ENCODE measurements at regions not wholly inside any gene's neighbourhood (a gene's known extent, or its start where the extent isn't known, plus 50 kb on each side); places are given as distances from the start of the nearest gene placed in this dataset.

DNA sequence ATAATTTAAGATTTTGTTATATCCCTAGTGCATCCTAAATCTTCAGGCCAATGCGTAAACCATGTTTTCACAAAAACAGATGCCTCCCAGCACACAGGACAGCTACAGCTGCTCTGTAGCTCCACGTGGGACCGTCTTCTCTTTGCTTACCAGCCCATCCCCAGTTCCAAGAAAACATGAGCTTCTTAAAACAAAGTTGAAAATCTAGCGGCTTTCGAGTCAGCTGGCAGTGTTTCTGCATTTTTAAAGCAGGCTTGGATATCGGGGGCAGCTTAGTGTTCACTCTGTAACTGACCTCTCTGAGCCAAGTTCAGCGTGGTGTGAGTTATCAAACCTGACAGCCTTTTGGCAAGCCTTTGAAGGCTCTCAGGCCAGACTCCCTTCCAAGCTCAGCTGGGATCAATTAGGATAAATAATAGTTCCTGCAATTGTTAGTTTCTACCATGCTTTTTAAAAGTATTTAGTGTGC, 881.5 kb downstream of the LTN1 start:
- CTCF ChIA-PET = no interaction called here

DNA sequence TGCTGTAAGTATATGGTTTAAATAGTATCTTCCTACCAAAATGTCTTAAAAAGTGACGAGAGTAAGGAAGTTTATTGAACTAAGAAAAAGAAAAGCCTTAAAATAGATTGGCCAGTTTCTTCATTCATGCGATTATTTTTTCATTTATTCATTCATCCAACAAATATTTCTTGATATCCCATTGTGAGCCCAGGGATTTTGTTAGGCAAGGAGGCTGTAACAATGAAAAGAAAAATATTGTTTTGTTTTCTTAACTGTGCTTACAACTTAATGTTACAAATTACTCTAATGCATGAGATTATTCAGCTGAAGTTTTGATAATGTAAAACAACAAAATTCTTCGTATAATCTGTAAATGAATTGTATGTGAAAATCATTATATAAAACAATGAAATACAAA, 882.0 kb downstream of the LTN1 start:
- POLR2A ChIA-PET (ENCODE audit: low non-redundant PET) = no interaction called here

More for the DNA sequence above, 881.5 kb downstream of the LTN1 start:
- no peak overlapping the region for H3K27ac ChIP-seq
- TF ChIP-seq, protein P1, sequence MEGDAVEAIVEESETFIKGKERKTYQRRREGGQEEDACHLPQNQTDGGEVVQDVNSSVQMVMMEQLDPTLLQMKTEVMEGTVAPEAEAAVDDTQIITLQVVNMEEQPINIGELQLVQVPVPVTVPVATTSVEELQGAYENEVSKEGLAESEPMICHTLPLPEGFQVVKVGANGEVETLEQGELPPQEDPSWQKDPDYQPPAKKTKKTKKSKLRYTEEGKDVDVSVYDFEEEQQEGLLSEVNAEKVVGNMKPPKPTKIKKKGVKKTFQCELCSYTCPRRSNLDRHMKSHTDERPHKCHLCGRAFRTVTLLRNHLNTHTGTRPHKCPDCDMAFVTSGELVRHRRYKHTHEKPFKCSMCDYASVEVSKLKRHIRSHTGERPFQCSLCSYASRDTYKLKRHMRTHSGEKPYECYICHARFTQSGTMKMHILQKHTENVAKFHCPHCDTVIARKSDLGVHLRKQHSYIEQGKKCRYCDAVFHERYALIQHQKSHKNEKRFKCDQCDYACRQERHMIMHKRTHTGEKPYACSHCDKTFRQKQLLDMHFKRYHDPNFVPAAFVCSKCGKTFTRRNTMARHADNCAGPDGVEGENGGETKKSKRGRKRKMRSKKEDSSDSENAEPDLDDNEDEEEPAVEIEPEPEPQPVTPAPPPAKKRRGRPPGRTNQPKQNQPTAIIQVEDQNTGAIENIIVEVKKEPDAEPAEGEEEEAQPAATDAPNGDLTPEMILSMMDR (conservative IDR thresholded peaks at IDR 0.05; ENCODE audit: low read depth) = no peak
- POLR2A ChIA-PET (ENCODE audit: low non-redundant PET) = no interaction called here
- DNase-seq (ENCODE audit: low spot score) = no peak

DNA sequence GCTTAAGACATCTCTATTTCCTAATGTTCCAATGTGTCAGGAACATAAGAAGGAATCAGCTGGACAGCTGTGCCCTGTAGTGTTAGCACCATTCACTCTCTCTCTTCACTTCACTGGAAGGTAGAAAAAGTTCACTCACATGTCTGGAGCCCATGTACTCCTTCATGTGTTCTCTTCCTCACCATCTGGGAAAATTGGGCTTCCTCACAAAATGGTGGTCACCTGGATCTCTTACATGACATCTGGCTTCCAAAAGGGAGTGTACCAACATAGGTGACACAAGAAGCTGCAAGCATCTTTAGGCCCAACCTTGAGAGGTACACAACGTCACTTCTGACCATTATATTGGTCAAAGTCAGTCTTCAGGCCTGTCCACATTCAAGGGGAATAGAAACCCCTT, 882.6 kb downstream of the LTN1 start:
- ChIA-PET POLR2A (ENCODE audit: low non-redundant PET) (no interaction called here), CTCF (no interaction called here)
- no peak for DNase-seq (ENCODE audit: low spot score)
- TF ChIP-seq, protein P1 (conservative IDR thresholded peaks at IDR 0.05; ENCODE audit: low read depth) = no peak
- H3K27ac ChIP-seq = no peak overlapping the region

More for the DNA sequence above, 882.0 kb downstream of the LTN1 start:
- no peak overlapping the region for H3K27ac ChIP-seq
- CTCF ChIA-PET = no interaction called here
- DNase-seq (ENCODE audit: low spot score) = no peak
- TF ChIP-seq, protein P1 (conservative IDR thresholded peaks at IDR 0.05; ENCODE audit: low read depth) = no peak

DNA sequence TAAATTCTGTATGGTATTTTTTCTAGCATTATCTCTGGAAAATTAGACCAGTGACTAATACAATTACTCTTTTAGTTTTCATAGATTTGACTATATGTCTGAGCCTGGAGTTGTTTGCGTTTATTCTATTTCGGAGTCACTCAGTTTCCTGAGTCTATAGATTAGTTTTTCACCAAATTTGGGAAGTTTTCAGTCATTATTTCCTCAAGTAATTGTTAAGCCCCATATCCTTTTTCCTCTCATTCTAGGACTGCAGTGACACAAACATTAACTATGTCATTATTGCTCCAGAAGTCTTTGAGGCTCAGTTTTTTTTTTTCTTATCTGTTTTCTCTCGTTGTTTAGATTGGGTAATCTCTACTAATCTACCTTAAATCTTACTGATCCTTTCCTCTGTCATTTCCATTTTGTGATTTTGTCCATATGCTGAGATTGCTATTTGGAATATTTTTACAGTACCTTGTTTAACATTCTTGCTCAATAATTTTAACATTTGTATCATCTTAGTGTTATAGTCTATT, 886.2 kb downstream of the LTN1 start:
- DNase-seq (ENCODE audit: low spot score) = no peak
- H3K27ac ChIP-seq = no peak overlapping the region
- CTCF ChIA-PET = no interaction called here
- TF ChIP-seq, protein P1 (conservative IDR thresholded peaks at IDR 0.05; ENCODE audit: low read depth) = no peak
- POLR2A ChIA-PET (ENCODE audit: low non-redundant PET) = no interaction called here

DNA sequence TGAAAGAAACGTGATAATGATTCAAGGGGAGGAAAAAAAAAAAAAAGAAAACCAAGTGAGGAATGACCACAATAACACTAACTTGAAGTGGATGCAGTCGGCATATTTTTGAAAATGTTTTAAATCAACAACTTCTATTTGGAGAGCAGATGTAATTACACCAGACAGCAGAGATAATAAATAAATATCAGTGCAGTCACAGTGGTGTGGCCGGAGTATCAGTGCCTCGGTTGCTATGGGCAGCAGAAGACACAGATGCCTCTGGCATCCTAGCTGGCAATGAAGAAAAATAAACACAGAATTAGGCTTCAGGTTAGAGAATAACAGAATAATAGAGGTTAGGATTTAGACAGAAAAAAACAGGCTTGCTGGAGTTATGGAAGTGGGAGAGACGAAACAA, 888.3 kb downstream of the LTN1 start:
- H3K27ac ChIP-seq = no peak overlapping the region
- no peak for DNase-seq (ENCODE audit: low spot score)
- CTCF ChIA-PET = no interaction called here
- TF ChIP-seq, protein P1 (conservative IDR thresholded peaks at IDR 0.05; ENCODE audit: low read depth) = no peak
- POLR2A ChIA-PET (ENCODE audit: low non-redundant PET) = no interaction called here

DNA sequence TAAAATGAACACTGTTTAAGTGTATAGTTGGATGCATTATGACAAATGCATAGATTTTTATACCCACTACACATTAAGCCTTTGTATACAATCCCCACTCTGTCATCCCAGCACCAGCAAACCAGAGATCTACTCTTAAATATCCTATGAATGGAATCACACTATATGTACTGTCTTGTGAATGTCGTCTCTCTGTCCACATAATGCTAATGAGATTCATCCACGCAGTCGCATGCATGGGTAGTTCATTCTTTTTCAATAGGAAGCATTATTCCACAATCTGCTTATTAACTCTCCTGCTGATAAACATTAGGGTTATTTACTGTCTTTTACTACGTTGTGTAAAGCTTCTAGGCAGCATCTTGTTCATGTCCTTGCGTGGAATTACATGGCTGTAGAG, 892.3 kb downstream of the LTN1 start:
- H3K27ac ChIP-seq = no peak overlapping the region
- POLR2A ChIA-PET (ENCODE audit: low non-redundant PET) = no interaction called here
- no peak for DNase-seq (ENCODE audit: low spot score)
- CTCF ChIA-PET = no interaction called here
- TF ChIP-seq, protein P1 (conservative IDR thresholded peaks at IDR 0.05; ENCODE audit: low read depth) = no peak

Data from RWPE1 (cell line).